Natural killer cell (primary cell): ENCODE measurements at regions not wholly inside any gene's neighbourhood (a gene's known extent, or its start where the extent isn't known, plus 50 kb on each side); places are given as distances from the start of the nearest gene placed in this dataset.

Experiments used
- ATAC-seq, 3 donors: fragments of 150-1000 bp in 2 of 3; fragments of 200-7000 bp in 1 of 3; cut with Tn5 transposase; 1 replicate in 1 of 3; 2 replicates in 2 of 3; pipeline ENCODE4 v1.10.0; 2021; ENCODE audit warnings: mild to moderate bottlenecking in 2 of 3, moderate library complexity in 2 of 3
- DNase-seq, 2 donors: peaks; one replicate each; pipeline versions ENCODE4 v3.0.0 to v3.0.0-alpha.2; 2013 to 2021; ENCODE audit warnings: mixed read lengths in 1 of 2
- H3K27ac ChIP-seq: one replicate; pipeline ENCODE4 v1.5.1; 2013; ENCODE audit warnings: mild to moderate bottlenecking, low read length
- H3K27me3 ChIP-seq: one replicate; pipeline ENCODE4 v1.6.1; 2013; ENCODE audit warnings: low read length; ENCODE audit not compliant: control insufficient read depth, insufficient read depth
- H3K36me3 ChIP-seq: one replicate; pipeline ENCODE4 v1.6.1; 2013; ENCODE audit warnings: low read length; ENCODE audit not compliant: control insufficient read depth, insufficient read depth
- H3K4me1 ChIP-seq: one replicate; pipeline ENCODE4 v1.6.1; 2013; ENCODE audit warnings: low read length; ENCODE audit not compliant: control insufficient read depth, insufficient read depth
- H3K4me3 ChIP-seq: one replicate; pipeline ENCODE4 v1.5.1; 2013; ENCODE audit warnings: low read length
- H3K9me3 ChIP-seq: one replicate; pipeline ENCODE4 v1.6.1; 2013; ENCODE audit warnings: low read length; ENCODE audit not compliant: control insufficient read depth, insufficient read depth
- H3K27ac Mint-ChIP-seq, 2 donors: one replicate each; pipeline ENCODE4 v1.8.0; 2022; ENCODE audit warnings: mild to moderate bottlenecking in 2 of 2, mixed read lengths in 2 of 2, moderate library complexity in 1 of 2
- H3K27me3 Mint-ChIP-seq, 2 donors: one replicate each; pipeline ENCODE4 v1.8.0; 2022; ENCODE audit warnings: low read depth in 2 of 2, mixed read lengths in 2 of 2
- H3K36me3 Mint-ChIP-seq: one replicate; pipeline ENCODE4 v1.8.0; 2022; ENCODE audit warnings: mixed read lengths
- H3K4me1 Mint-ChIP-seq, 2 donors: one replicate each; pipeline ENCODE4 v1.8.0; 2022; ENCODE audit warnings: mixed read lengths in 2 of 2
- H3K4me3 Mint-ChIP-seq: one replicate; pipeline ENCODE4 v1.8.0; 2022; ENCODE audit warnings: mild to moderate bottlenecking, moderate library complexity, mixed read lengths
- H3K9me3 Mint-ChIP-seq, 2 donors: one replicate each; pipeline ENCODE4 v1.8.0; 2022; ENCODE audit warnings: mixed read lengths in 2 of 2
- WGBS: methylation state at CpG from one replicate; pipeline ENCODE4 v1.1.7; 2013; ENCODE audit warnings: missing lambda C conversion rate; ENCODE audit not compliant: insufficient coverage; 5-methylcytosine and 5-hydroxymethylcytosine counted together
- intact Hi-C: fragments of 100-400 bp; cut with micrococcal nuclease; formaldehyde crosslinking; loops from one replicate; pipeline ENCODE4 v1.14.2; 2022
- TF ChIP-seq, protein P1 (sequence below): fragments of 200-600 bp; IDR thresholded peaks from one replicate; pipeline ENCODE4 v1.8.0; 2022; ENCODE audit warnings: antibody characterized with exemption

GRCh38 chr3:34758630-34759261 lies 880.6 kb upstream of the ARPP21 start:
- WGBS: 88% methylated on average over 9 of the region's 9 CpGs
- H3K9me3 Mint-ChIP-seq: peaks cover 10 to 13% of the 10 kb centered on the region in 2 donors

DNA sequence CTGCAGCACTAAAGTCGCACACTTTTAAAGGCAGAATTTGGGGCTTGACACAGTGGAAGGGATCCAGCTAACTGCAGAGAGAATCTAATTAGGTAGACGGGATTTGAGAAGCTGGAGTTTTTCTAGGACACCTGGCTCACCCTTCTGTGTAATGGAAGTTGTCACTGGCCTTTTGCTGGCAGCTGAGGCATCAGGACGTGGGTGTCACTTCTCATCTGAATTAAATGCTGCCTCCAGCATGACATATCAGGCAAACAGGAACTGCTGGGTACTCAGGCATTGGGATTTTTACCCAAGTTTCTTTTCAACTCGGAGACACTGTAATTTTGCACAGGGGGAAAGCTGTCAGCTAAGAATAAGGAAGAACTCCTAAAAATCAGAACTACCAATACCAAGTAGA lies 861.9 kb upstream of the ARPP21 start:
- H3K4me3 ChIP-seq: no peak overlapping the region
- no peak overlapping the region for H3K27ac ChIP-seq
- H3K36me3 Mint-ChIP-seq: no peaks in the 10 kb centered on the region
- TF ChIP-seq, protein P1, sequence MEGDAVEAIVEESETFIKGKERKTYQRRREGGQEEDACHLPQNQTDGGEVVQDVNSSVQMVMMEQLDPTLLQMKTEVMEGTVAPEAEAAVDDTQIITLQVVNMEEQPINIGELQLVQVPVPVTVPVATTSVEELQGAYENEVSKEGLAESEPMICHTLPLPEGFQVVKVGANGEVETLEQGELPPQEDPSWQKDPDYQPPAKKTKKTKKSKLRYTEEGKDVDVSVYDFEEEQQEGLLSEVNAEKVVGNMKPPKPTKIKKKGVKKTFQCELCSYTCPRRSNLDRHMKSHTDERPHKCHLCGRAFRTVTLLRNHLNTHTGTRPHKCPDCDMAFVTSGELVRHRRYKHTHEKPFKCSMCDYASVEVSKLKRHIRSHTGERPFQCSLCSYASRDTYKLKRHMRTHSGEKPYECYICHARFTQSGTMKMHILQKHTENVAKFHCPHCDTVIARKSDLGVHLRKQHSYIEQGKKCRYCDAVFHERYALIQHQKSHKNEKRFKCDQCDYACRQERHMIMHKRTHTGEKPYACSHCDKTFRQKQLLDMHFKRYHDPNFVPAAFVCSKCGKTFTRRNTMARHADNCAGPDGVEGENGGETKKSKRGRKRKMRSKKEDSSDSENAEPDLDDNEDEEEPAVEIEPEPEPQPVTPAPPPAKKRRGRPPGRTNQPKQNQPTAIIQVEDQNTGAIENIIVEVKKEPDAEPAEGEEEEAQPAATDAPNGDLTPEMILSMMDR: no peak
- no peaks in the 10 kb centered on the region for H3K27me3 Mint-ChIP-seq
- H3K9me3 Mint-ChIP-seq: peaks cover 8 to 13% of the 10 kb centered on the region in 2 donors
- 53% methylated on average over 4 of the region's 4 CpGs for WGBS
- no peaks in the 10 kb centered on the region for H3K36me3 ChIP-seq
- no peak overlapping the region for H3K27ac Mint-ChIP-seq
- H3K4me1 Mint-ChIP-seq: no peaks in the 10 kb centered on the region
- no peaks in the 10 kb centered on the region for H3K4me1 ChIP-seq
- no peak overlapping the region for H3K4me3 Mint-ChIP-seq
- DNase-seq (no peak), ATAC-seq (no peak)
- intact Hi-C loops: no loop called here
- no peaks in the 10 kb centered on the region for H3K9me3 ChIP-seq
- H3K27me3 ChIP-seq: no peaks in the 10 kb centered on the region

More at GRCh38 chr3:34758630-34759261, 880.6 kb upstream of the ARPP21 start:
- no peaks in the 10 kb centered on the region for H3K36me3 ChIP-seq
- no peaks in the 10 kb centered on the region for H3K9me3 ChIP-seq
- no peak overlapping the region for H3K27ac Mint-ChIP-seq
- no peaks in the 10 kb centered on the region for H3K4me1 ChIP-seq
- H3K4me3 Mint-ChIP-seq: no peak overlapping the region
- H3K4me1 Mint-ChIP-seq: no peaks in the 10 kb centered on the region
- DNase-seq (no peak), ATAC-seq (no peak)
- H3K4me3 ChIP-seq: no peak overlapping the region
- intact Hi-C loops: no loop called here
- TF ChIP-seq, protein P1: no peak
- H3K27ac ChIP-seq: no peak overlapping the region
- H3K27me3 Mint-ChIP-seq: no peaks in the 10 kb centered on the region
- no peaks in the 10 kb centered on the region for H3K27me3 ChIP-seq
- H3K36me3 Mint-ChIP-seq: no peaks in the 10 kb centered on the region

DNA sequence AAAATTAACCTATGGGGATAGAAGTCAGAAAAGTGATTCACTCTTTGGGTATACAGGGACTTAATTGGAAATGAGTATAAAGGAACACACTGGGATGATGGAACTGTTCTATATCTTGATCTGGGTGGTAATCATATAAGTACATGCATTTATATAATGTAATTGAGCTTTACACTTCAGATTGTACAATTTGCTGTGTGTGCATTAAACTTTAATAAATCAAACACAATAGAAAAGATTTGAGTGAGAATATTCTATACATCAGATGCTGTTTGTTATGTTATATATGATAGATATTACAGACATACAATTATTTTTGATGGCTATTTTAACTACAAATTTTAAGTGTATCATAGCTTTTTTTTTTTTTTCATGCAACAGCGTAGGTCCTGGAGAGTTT lies 860.2 kb upstream of the ARPP21 start:
- no peaks in the 10 kb centered on the region for H3K4me1 Mint-ChIP-seq
- H3K27me3 Mint-ChIP-seq: no peaks in the 10 kb centered on the region
- no peak overlapping the region for H3K4me3 ChIP-seq
- no CpG with 5 or more reads among the region's 1 CpG for WGBS
- H3K4me3 Mint-ChIP-seq: no peak overlapping the region
- H3K27me3 ChIP-seq: no peaks in the 10 kb centered on the region
- TF ChIP-seq, protein P1: no peak
- H3K36me3 ChIP-seq: no peaks in the 10 kb centered on the region
- ATAC-seq: no peak
- H3K36me3 Mint-ChIP-seq: no peaks in the 10 kb centered on the region
- H3K9me3 Mint-ChIP-seq: peaks cover 10 to 12% of the 10 kb centered on the region in 2 donors
- intact Hi-C loops: no loop called here
- no peak overlapping the region for H3K27ac ChIP-seq
- H3K4me1 ChIP-seq: no peaks in the 10 kb centered on the region
- no peak overlapping the region for H3K27ac Mint-ChIP-seq
- no peak for DNase-seq
- H3K9me3 ChIP-seq: no peaks in the 10 kb centered on the region

GRCh38 chr3:34780294-34780693 lies 859.0 kb upstream of the ARPP21 start:
- Mint-ChIP-seq H3K36me3 (no peaks in the 10 kb centered on the region), H3K27me3 (no peaks in the 10 kb centered on the region), H3K4me3 (no peak overlapping the region), H3K27ac (no peak overlapping the region), H3K9me3 (peaks cover 10 to 11% of the 10 kb centered on the region in 2 donors), H3K4me1 (no peaks in the 10 kb centered on the region)
- ATAC-seq (no peak), DNase-seq (no peak)
- Histone ChIP-seq H3K9me3 (no peaks in the 10 kb centered on the region), H3K36me3 (no peaks in the 10 kb centered on the region), H3K4me3 (no peak overlapping the region), H3K27ac (no peak overlapping the region), H3K27me3 (no peaks in the 10 kb centered on the region), H3K4me1 (no peaks in the 10 kb centered on the region)
- intact Hi-C loops: no loop called here
- TF ChIP-seq, protein P1: no peak
- 60% methylated on average over 4 of the region's 5 CpGs for WGBS
